Motor neuron (in vitro differentiated cells): ENCODE measurements at regions not wholly inside any gene's neighbourhood (a gene's known extent, or its start where the extent isn't known, plus 50 kb on each side); places are given as distances from the start of the nearest gene placed in this dataset.

ENCODE experiments used
- ATAC-seq, 8 experiments: fragments of 200-7000 bp; cut with Tn5 transposase; replicated peaks in 6 of 8; 2 replicates each; pipeline ENCODE4 v1.8.0; 2021; ENCODE audit warnings: mild to moderate bottlenecking in 8 of 8, moderate library complexity in 8 of 8
- H3K27ac ChIP-seq, 2 donors: fragments of 250-450 bp; sonication (Bioruptor Pico); 2 replicates each; pipeline ENCODE4 v1.9.0; 2021; ENCODE audit warnings: antibody characterized with exemption in 2 of 2, mild to moderate bottlenecking in 2 of 2, moderate library complexity in 1 of 2
- H3K4me1 ChIP-seq, 2 donors: fragments of 250-450 bp; sonication (Bioruptor Pico); replicated peaks in 1 of 2; 2 replicates each; pipeline ENCODE4 v1.6.1; 2021; ENCODE audit warnings: antibody characterized with exemption in 2 of 2, mild to moderate bottlenecking in 2 of 2, moderate library complexity in 1 of 2
- H3K4me3 ChIP-seq, 5 donors: fragments of 250-450 bp; sonication (Bioruptor Pico); 2 replicates each; pipeline ENCODE4 v1.9.0; 2021; ENCODE audit warnings: antibody characterized with exemption in 5 of 5, mild to moderate bottlenecking in 5 of 5, moderate library complexity in 4 of 5
- WGBS, 10 experiments: fragments of 450-650 bp; shearing (Covaris generic); methylation state at CpG; one replicate each; pipeline ENCODE4 v1.0.0; 2022; 5-methylcytosine and 5-hydroxymethylcytosine counted together
- in situ Hi-C, 9 experiments: fragments of 400-800 bp; cut with MboI; loops; one replicate each; pipeline ENCODE4 v1.15.0; 2021; ENCODE audit warnings: low sequenced_read_pairs in 9 of 9, low pct_unique_long_range_greater_than_20kb in 2 of 9; ENCODE audit not compliant: unreplicated experiment in 9 of 9

- in situ Hi-C loops = no loop called here
- peak in 1 of 8 experiments; percentile 18 for ATAC-seq
Measured at GRCh38 chr2:239690651-239691631, 290.1 kb upstream of the HDAC4 start.

GRCh38 chr2:239689985-239690384 lies 289.2 kb upstream of the HDAC4 start:
- H3K4me1 ChIP-seq = peaks cover 15 to 23% of the 10 kb centered on the region in 2 donors
- 38 to 100% (median 62%) methylated on average over 1 to 4 of the region's 5 CpGs; no CpG with 5 or more reads in 2 of the 10 experiments for WGBS, 10 experiments
- in situ Hi-C loops = no loop called here
- no peak overlapping the region for H3K27ac ChIP-seq
- H3K4me3 ChIP-seq = no peak overlapping the region
- ATAC-seq = no peak

More at GRCh38 chr2:239690651-239691631, 290.1 kb upstream of the HDAC4 start:
- 0 to 90% (median 83%) methylated on average over 1 to 11 of the region's 46 CpGs; no CpG with 5 or more reads in 5 of the 10 experiments for WGBS, 10 experiments
- Histone ChIP-seq H3K27ac (no peak overlapping the region), H3K4me1 (peaks cover 15 to 23% of the 10 kb centered on the region in 2 donors), H3K4me3 (no peak overlapping the region)

- Histone ChIP-seq H3K27ac (no peak overlapping the region), H3K4me3 (no peak overlapping the region), H3K4me1 (peaks cover 15 to 23% of the 10 kb centered on the region in 2 donors)
- no peak for ATAC-seq
- in situ Hi-C loops = no loop called here
- 8 to 91% (median 63%) methylated on average over 1 to 8 of the region's 8 CpGs; no CpG with 5 or more reads in 2 of the 10 experiments for WGBS, 10 experiments
Measured at GRCh38 chr2:239689410-239689809, 288.6 kb upstream of the HDAC4 start.

GRCh38 chr2:239688840-239689239 lies 288.0 kb upstream of the HDAC4 start:
- Histone ChIP-seq H3K27ac (no peak overlapping the region), H3K4me3 (no peak overlapping the region), H3K4me1 (peaks cover 15 to 23% of the 10 kb centered on the region in 2 donors)
- 17 to 91% (median 33%) methylated on average over 1 to 7 of the region's 9 CpGs; no CpG with 5 or more reads in 6 of the 10 experiments for WGBS, 10 experiments
- in situ Hi-C loops = no loop called here
- no peak for ATAC-seq

- no peak overlapping the region for H3K4me3 ChIP-seq
- ATAC-seq = peak in 2 of 8 experiments; percentile 10 to 32
- peaks cover 15 to 23% of the 10 kb centered on the region in 2 donors for H3K4me1 ChIP-seq
- H3K27ac ChIP-seq = no peak overlapping the region
- 17 to 97% (median 72%) methylated on average over 1 to 9 of the region's 14 CpGs; no CpG with 5 or more reads in 2 of the 10 experiments for WGBS, 10 experiments
- in situ Hi-C loops = no loop called here
Measured at GRCh38 chr2:239688122-239688681, 287.4 kb upstream of the HDAC4 start.

DNA sequence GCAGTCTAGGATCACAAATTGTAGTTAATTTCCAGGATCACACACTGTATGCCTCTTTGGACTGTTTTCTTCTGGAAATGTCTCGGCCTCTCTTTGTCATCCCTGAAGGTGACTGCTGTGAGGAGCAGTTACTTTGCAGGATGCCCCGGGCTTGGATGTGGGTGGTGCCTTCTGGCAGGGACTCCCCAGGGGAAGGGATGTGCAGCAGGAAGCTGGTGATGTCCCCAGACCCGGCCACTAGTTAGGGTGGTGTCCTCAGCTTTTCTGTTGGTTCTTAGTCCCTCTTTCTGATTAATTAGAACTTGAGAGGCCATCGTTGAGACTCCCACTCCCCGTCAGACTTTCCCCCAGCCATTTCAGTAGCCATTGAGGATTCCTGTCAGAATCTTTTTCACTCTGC lies 286.6 kb upstream of the HDAC4 start:
- WGBS, 10 experiments = 38 to 100% (median 65%) methylated on average over 1 to 4 of the region's 5 CpGs; no CpG with 5 or more reads in 7 of the 10 experiments
- no peak for ATAC-seq
- Histone ChIP-seq H3K4me1 (peaks cover 9 to 17% of the 10 kb centered on the region in 2 donors), H3K27ac (no peak overlapping the region), H3K4me3 (no peak overlapping the region)
- in situ Hi-C loops = no loop called here

DNA sequence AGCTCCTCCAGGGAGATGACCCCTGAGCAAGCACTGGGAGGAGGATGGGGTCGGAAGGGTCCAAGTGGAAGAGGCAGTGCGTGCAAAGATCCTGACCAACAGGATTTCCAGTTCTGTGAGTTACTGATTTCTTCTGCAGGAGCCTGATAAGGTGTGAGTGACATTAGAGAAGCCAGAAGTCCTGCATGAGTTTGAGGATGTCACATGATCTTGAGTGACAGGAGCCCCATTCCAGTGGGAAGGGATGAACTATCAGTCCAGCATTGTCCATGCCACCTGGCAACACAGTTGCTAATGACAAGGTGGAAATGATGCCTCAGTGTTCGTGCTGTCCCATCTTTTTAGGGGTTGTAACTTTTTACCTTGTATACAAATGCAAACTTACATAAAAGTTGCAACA lies 285.1 kb upstream of the HDAC4 start:
- in situ Hi-C loops = no loop called here
- 0 to 93% (median 80%) methylated on average over 1 to 3 of the region's 3 CpGs; no CpG with 5 or more reads in 4 of the 10 experiments for WGBS, 10 experiments
- Histone ChIP-seq H3K27ac (no peak overlapping the region), H3K4me3 (no peak overlapping the region), H3K4me1 (peaks cover 0 to 2% of the 10 kb centered on the region in 2 donors)
- ATAC-seq = no peak

DNA sequence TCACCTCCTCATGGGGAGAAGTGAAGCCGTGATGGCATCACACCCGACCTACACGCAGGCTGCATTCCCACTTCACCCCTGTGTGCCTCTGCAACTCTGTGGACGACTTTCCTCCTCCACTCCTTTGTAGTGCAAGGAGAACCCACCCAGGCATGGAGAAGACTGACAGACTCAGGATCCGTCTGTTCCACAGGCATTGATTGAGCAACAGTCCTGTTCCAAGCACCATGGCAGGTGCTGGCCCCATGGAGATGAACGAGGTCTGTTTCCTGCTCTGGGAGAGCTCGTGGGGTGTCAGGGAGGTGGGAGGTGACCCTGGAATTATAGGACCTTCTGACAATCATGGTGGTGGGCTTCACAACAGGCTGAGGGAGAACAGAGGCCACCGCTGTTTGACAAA lies 284.7 kb upstream of the HDAC4 start:
- in situ Hi-C loops = no loop called here
- ATAC-seq = no peak
- WGBS, 10 experiments = 31 to 100% (median 83%) methylated on average over 1 to 4 of the region's 8 CpGs; no CpG with 5 or more reads in 3 of the 10 experiments

GRCh38 chr2:239684996-239685395 lies 284.2 kb upstream of the HDAC4 start:
- no peak overlapping the region for H3K27ac ChIP-seq
- no peak overlapping the region for H3K4me3 ChIP-seq
- ATAC-seq = no peak
- H3K4me1 ChIP-seq = no peaks in the 10 kb centered on the region
- 20 to 100% (median 64%) methylated on average over 1 to 4 of the region's 4 CpGs; no CpG with 5 or more reads in 2 of the 10 experiments for WGBS, 10 experiments
- in situ Hi-C loops = no loop called here

More for the DNA sequence above, 284.7 kb upstream of the HDAC4 start:
- H3K27ac ChIP-seq = no peak overlapping the region
- no peak overlapping the region for H3K4me3 ChIP-seq
- H3K4me1 ChIP-seq = no peaks in the 10 kb centered on the region

DNA sequence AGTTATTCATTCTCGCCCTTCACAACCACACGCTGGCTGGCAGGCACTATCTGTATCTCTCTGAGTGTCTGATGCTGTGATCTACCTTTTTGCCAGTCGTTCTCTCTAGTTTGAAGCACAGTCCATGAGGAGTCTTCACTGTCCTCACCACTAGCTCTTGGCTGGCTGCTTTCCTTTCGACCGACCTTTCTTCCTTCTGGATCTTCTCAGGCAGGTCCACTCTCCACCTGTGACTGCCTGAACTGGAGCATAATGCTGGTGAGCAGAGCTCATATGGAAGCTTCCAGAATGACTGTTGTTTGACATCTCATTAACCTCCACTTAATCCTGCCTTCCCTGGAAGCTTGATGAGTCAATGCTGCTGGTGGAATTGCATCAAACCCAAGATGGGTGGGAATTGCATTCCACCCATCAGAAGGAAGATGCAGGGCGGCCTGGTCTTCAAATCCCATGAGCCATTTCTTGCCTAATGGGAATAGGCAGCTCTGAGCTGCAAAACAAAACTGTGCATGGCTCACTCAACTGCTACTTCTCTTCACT lies 283.5 kb upstream of the HDAC4 start:
- in situ Hi-C loops = no loop called here
- ATAC-seq = peak in 1 of 8 experiments; percentile 72
- WGBS, 10 experiments = 39 to 92% (median 79%) methylated on average over 2 to 6 of the region's 6 CpGs; no CpG with 5 or more reads in 3 of the 10 experiments

GRCh38 chr2:239682518-239682917 lies 281.7 kb upstream of the HDAC4 start:
- in situ Hi-C loops = no loop called here
- no peak for ATAC-seq
- no peak overlapping the region for H3K27ac ChIP-seq
- no peak overlapping the region for H3K4me3 ChIP-seq
- WGBS, 10 experiments = 13 to 88% (median 81%) methylated on average over 2 of the region's 2 CpGs; no CpG with 5 or more reads in 2 of the 10 experiments
- no peaks in the 10 kb centered on the region for H3K4me1 ChIP-seq

More for the DNA sequence above, 283.5 kb upstream of the HDAC4 start:
- H3K27ac ChIP-seq = no peak overlapping the region
- no peak overlapping the region for H3K4me3 ChIP-seq
- no peaks in the 10 kb centered on the region for H3K4me1 ChIP-seq

DNA sequence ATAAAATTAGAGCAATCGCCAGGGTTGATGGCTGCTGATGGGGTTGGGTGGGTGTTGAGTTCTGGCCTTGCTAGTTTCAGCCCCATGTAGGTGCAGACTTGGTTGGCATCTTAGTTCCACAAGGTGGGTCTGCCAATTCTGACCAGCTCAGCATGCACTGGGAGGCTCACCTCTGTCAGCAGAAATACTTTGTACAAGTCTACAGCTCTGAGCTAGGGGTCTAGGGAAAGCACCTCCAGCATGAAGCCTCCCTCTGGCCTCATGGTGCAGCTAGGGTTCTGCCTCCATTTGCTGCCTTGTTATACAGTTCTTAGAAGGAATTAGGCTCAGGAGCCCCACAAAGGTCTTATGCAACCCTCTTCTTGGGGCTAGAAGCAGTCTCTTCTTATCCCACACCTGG lies 278.9 kb upstream of the HDAC4 start:
- Histone ChIP-seq H3K27ac (no peak overlapping the region), H3K4me1 (peaks cover 2 to 11% of the 10 kb centered on the region in 2 donors), H3K4me3 (no peak overlapping the region)
- in situ Hi-C loops = no loop called here
- WGBS, 10 experiments = 67 to 100% (median 100%) methylated on average over 1 of the region's 1 CpG; no CpG with 5 or more reads in 5 of the 10 experiments
- no peak for ATAC-seq
